ENCODE measurements at regions not wholly inside any gene's neighbourhood (a gene's known extent, or its start where the extent isn't known, plus 50 kb on each side); places are given as distances from the start of the nearest gene placed in this dataset.

DNA sequence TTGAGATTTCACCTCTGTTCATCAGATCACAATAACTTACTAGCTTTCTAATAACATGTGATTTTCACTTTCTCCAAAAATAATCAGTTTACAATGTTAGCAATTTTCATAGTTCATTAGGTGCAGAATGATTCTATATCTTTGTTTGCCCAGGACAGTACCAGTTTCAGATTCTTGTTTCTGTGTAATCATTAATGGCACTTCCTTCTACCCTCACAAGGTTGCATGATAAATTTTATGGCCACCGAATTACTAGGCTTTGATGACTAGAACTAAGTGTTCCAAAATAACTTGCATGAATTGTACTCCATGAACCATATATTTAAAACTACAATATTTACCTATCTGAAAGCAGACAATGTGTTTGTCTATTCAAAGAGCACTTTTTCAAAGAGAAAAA lies 442.3 kb downstream of the EPHA7 start:
- TF ChIP-seq, protein P1, sequence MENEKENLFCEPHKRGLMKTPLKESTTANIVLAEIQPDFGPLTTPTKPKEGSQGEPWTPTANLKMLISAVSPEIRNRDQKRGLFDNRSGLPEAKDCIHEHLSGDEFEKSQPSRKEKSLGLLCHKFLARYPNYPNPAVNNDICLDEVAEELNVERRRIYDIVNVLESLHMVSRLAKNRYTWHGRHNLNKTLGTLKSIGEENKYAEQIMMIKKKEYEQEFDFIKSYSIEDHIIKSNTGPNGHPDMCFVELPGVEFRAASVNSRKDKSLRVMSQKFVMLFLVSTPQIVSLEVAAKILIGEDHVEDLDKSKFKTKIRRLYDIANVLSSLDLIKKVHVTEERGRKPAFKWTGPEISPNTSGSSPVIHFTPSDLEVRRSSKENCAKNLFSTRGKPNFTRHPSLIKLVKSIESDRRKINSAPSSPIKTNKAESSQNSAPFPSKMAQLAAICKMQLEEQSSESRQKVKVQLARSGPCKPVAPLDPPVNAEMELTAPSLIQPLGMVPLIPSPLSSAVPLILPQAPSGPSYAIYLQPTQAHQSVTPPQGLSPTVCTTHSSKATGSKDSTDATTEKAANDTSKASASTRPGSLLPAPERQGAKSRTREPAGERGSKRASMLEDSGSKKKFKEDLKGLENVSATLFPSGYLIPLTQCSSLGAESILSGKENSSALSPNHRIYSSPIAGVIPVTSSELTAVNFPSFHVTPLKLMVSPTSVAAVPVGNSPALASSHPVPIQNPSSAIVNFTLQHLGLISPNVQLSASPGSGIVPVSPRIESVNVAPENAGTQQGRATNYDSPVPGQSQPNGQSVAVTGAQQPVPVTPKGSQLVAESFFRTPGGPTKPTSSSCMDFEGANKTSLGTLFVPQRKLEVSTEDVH (IDR thresholded peaks at IDR 0.05; ENCODE audit: low read depth, partially characterized antibody), result no peak
- TF ChIP-seq TBL1XR1 (IDR thresholded peaks at IDR 0.05; ENCODE audit: low read depth, low read length) (no peak), EP300 (IDR thresholded peaks at IDR 0.05; ENCODE audit: borderline replicate concordance in 1 of 2, control insufficient read depth in 1 of 2, low read depth in 2 of 2, low read length in 2 of 2) (no peak), SMC3 (IDR thresholded peaks at IDR 0.05; ENCODE audit: borderline replicate concordance, low read length) (no peak), POLR2A (IDR thresholded peaks at IDR 0.05; ENCODE audit: low read depth, low read length) (no peak), SP1 (IDR thresholded peaks at IDR 0.05; ENCODE audit: low read depth, low read length) (no peak), MTA3 (IDR thresholded peaks at IDR 0.05; ENCODE audit: borderline replicate concordance, low read length) (no peak), FOS (IDR thresholded peaks at IDR 0.05; ENCODE audit: borderline replicate concordance, extremely low read depth, insufficient read length) (no peak)
- TF ChIP-seq, protein P2, sequence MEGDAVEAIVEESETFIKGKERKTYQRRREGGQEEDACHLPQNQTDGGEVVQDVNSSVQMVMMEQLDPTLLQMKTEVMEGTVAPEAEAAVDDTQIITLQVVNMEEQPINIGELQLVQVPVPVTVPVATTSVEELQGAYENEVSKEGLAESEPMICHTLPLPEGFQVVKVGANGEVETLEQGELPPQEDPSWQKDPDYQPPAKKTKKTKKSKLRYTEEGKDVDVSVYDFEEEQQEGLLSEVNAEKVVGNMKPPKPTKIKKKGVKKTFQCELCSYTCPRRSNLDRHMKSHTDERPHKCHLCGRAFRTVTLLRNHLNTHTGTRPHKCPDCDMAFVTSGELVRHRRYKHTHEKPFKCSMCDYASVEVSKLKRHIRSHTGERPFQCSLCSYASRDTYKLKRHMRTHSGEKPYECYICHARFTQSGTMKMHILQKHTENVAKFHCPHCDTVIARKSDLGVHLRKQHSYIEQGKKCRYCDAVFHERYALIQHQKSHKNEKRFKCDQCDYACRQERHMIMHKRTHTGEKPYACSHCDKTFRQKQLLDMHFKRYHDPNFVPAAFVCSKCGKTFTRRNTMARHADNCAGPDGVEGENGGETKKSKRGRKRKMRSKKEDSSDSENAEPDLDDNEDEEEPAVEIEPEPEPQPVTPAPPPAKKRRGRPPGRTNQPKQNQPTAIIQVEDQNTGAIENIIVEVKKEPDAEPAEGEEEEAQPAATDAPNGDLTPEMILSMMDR (IDR thresholded peaks at IDR 0.05 in 2 of 3, conservative IDR thresholded peaks at IDR 0.05 in 1 of 3; ENCODE audit: control insufficient read depth in 2 of 3, extremely low read depth in 1 of 3, insufficient read depth in 1 of 3, low read depth in 3 of 3, low read length in 3 of 3), result no peak
- TF ChIP-seq, protein P3, sequence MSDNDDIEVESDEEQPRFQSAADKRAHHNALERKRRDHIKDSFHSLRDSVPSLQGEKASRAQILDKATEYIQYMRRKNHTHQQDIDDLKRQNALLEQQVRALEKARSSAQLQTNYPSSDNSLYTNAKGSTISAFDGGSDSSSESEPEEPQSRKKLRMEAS (IDR thresholded peaks at IDR 0.05; ENCODE audit: low read depth, low read length), result no peak
- TF ChIP-seq, protein P4, sequence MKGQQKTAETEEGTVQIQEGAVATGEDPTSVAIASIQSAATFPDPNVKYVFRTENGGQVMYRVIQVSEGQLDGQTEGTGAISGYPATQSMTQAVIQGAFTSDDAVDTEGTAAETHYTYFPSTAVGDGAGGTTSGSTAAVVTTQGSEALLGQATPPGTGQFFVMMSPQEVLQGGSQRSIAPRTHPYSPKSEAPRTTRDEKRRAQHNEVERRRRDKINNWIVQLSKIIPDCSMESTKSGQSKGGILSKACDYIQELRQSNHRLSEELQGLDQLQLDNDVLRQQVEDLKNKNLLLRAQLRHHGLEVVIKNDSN (IDR thresholded peaks at IDR 0.05; ENCODE audit: borderline replicate concordance, extremely low read length, insufficient read depth, low read depth, low read length), result no peak

Data from GM12878 (cell line).